Breast epithelium (tissue), 3 donors: ENCODE measurements at regions not wholly inside any gene's neighbourhood (a gene's known extent, or its start where the extent isn't known, plus 50 kb on each side); places are given as distances from the start of the nearest gene placed in this dataset.

Source experiments
- POLR2A ChIP-seq: fragments of 450-650 bp; IDR thresholded peaks from one replicate; pipeline ENCODE4 v1.6.1; 2016; ENCODE audit warnings: antibody characterized with exemption, mild to moderate bottlenecking, moderate library complexity
- POLR2AphosphoS5 ChIP-seq, 3 donors: sonication (generic); formaldehyde crosslinking; IDR thresholded peaks; one replicate each; pipeline ENCODE4 v1.6.1; 2017; ENCODE audit warnings: antibody characterized with exemption in 3 of 3
- TF ChIP-seq, protein P1 (sequence below), 3 donors: fragments of 450-650 bp; IDR thresholded peaks; one replicate each; pipeline ENCODE4 v1.5.1; 2016 to 2017; ENCODE audit warnings: antibody characterized with exemption in 3 of 3, mild to moderate bottlenecking in 3 of 3, moderate library complexity in 3 of 3

DNA sequence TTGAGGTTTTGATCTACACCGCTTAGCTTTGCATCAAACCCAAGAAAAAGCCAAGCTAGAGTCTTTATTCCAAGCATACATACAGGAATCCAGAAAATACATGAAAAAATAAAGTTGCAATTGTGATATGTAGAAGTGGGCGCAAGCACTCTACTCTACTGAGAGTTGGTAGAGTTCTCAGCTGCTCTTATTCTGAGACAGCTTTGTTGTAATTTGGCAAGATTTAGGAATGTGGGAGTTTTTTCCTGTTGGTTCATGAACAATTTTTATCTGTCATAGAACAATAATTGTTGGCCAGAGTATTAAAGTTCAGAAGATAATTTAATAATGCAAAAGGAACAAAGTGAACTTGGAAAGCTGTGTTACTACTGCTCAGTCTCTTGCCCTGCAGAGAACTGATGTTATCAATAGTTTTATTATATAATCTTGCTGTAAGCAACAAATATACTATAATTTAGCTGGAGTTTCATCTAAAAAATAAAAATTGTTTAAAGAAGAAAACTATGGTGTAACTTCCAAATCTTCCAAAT lies 302.0 kb upstream of the RND3 start:
- TF ChIP-seq, protein P1, sequence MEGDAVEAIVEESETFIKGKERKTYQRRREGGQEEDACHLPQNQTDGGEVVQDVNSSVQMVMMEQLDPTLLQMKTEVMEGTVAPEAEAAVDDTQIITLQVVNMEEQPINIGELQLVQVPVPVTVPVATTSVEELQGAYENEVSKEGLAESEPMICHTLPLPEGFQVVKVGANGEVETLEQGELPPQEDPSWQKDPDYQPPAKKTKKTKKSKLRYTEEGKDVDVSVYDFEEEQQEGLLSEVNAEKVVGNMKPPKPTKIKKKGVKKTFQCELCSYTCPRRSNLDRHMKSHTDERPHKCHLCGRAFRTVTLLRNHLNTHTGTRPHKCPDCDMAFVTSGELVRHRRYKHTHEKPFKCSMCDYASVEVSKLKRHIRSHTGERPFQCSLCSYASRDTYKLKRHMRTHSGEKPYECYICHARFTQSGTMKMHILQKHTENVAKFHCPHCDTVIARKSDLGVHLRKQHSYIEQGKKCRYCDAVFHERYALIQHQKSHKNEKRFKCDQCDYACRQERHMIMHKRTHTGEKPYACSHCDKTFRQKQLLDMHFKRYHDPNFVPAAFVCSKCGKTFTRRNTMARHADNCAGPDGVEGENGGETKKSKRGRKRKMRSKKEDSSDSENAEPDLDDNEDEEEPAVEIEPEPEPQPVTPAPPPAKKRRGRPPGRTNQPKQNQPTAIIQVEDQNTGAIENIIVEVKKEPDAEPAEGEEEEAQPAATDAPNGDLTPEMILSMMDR (IDR thresholded peaks at IDR 0.05) = no peak
- TF ChIP-seq POLR2A (no peak), POLR2AphosphoS5 (IDR thresholded peaks at IDR 0.05) (no peak)
